ENCODE measurements at regions not wholly inside any gene's neighbourhood (a gene's known extent, or its start where the extent isn't known, plus 50 kb on each side); places are given as distances from the start of the nearest gene placed in this dataset.

DNA sequence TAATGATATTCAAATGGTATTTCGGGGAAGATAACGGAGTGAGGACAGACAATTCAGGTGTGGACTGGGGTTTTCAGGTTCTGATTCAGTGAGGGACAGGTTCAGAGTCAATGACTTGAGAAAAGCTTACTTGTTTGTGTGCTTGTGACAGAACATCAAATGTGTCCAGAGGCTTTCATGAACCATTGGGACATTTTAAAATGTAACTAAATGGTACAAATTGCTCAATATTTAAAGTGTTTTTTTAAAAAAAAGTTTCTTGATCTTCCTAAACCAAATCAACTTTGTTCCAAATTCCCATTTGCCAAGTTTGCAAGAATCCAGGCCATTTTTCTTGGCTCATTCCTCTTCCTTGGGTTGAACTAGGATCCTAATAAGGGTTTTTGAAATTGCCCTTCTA is 59.4 kb upstream of the BZW1 start:
- DNase-seq (ENCODE audit: low read depth, low spot score), result no peak

- DNase-seq (ENCODE audit: low read depth, low spot score), result no peak
These were observed 58.9 kb upstream of the BZW1 start for GRCh38 chr2:200752835-200753234.

DNA sequence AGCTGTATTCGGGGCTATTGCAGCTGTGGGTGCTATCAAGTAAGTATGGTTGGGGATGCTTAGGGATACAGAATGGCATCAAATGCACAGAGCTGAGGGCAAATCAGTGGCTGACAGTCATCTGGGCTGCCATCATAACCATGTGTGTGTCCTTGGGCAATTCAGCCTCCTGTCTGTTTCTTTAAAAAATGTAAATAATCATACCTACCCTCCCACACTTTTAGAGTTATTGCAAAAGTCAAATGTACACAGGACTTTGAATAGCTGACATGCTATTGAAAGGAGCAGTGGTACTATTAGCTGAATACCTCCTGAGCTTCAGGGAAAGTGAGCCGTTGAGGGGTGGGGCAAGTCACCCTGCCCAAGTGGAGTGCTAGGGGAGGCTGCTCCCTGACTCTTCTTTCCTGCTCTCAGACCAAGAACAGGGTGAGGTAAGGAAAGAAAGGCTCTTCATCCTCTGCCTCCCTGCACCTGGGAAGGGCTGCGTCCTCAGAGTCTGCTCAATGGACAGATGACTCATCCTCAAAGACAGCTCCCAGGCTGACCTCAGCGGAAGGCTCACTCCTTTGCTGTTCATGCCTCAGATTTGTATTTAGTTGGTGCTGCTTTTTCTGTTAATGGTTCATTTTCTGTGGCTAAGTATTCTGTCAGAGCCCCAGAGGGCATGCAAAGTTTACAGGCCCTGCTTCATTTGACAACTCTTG is 54.9 kb upstream of the BZW1 start:
- peak; percentile 7 for DNase-seq (ENCODE audit: low read depth, low spot score)

GRCh38 chr2:200757399-200757798 is 54.3 kb upstream of the BZW1 start:
- no peak for DNase-seq (ENCODE audit: low read depth, low spot score)

DNA sequence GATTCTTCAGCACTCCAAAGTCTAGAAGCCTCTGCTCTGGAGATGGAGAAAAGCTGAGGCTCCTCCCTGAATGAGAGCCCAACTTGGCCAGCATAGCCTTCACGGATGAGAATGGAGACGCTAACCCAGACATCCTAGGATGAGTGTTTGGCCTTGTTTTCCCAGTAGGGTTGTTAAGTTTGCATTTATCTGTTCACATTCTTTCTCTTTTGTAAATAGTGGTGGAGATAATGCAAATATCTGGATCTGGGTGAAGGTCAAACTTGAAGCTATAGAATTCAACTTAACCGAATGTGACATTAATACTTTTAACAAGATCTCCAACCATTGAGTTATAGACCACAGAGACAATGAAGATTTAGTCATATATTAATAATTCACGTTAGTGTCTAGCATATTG is 53.4 kb upstream of the BZW1 start:
- DNase-seq (ENCODE audit: low read depth, low spot score), result no peak

- DNase-seq (ENCODE audit: low read depth, low spot score), result peak; percentile 5
These were observed 50.4 kb upstream of the BZW1 start for GRCh38 chr2:200761266-200761665.
